A673 (cell line): ENCODE measurements at regions not wholly inside any gene's neighbourhood (a gene's known extent, or its start where the extent isn't known, plus 50 kb on each side); places are given as distances from the start of the nearest gene placed in this dataset.

Source experiments
- BruUV-seq: library from RNA; stranded (reverse); fragments of 400-500 nt; replicated peaks from 2 replicates; lab custom pipeline; 2021; lab: Mats Ljungman, UMichigan
- CTCF ChIA-PET: fragments of 300-600 bp; sonication (Branson Sonifier 250); formaldehyde crosslinking; loops from one replicate; lab custom pipeline; 2022; ENCODE audit warnings: antibody characterized with exemption; lab: Charles Lee
- POLR2A ChIA-PET: fragments of 300-600 bp; sonication (Branson Sonifier 250); formaldehyde crosslinking; loops from one replicate; lab custom pipeline; 2022; ENCODE audit warnings: antibody characterized with exemption; ENCODE audit not compliant: low non-redundant PET; lab: Charles Lee
- DNase-seq: peaks from one replicate; pipeline ENCODE4 v3.0.0-alpha.2; 2015; ENCODE audit warnings: low spot score
- H3K27ac ChIP-seq: fragments of 200-600 bp; sonication (generic); 2 replicates; pipeline ENCODE4 v1.5.1; 2016; ENCODE audit warnings: mixed run types, low read depth, mild to moderate bottlenecking, mixed read lengths, antibody characterized with exemption, low read length; ENCODE audit not compliant: poor library complexity, severe bottlenecking
- H3K27me3 ChIP-seq: fragments of 200-600 bp; sonication (generic); replicated peaks from 2 replicates; pipeline ENCODE4 v1.6.1; 2017; ENCODE audit warnings: mixed run types, low read depth, mild to moderate bottlenecking, mixed read lengths, antibody characterized with exemption, low read length; ENCODE audit not compliant: insufficient read depth, poor library complexity
- H3K36me3 ChIP-seq: fragments of 200-600 bp; sonication (generic); 2 replicates; pipeline ENCODE4 v1.6.1; 2016; ENCODE audit warnings: mixed run types, mild to moderate bottlenecking, mixed read lengths, antibody characterized with exemption, low read length; ENCODE audit not compliant: insufficient read depth, poor library complexity, severe bottlenecking
- H3K4me1 ChIP-seq: fragments of 200-600 bp; sonication (generic); 2 replicates; pipeline ENCODE4 v1.6.1; 2017; ENCODE audit warnings: mixed run types, mild to moderate bottlenecking, mixed read lengths, antibody characterized with exemption, low read length; ENCODE audit not compliant: insufficient read depth, poor library complexity, severe bottlenecking
- H3K4me3 ChIP-seq: fragments of 200-600 bp; sonication (generic); 2 replicates; pipeline ENCODE4 v1.5.1; 2016; ENCODE audit warnings: low read depth, mixed run types, mild to moderate bottlenecking, mixed read lengths, low read length; ENCODE audit not compliant: poor library complexity, severe bottlenecking
- H3K9me3 ChIP-seq: fragments of 200-600 bp; sonication (generic); 2 replicates; pipeline ENCODE4 v1.6.1; 2016; ENCODE audit warnings: mixed run types, low read depth, mild to moderate bottlenecking, mixed read lengths, antibody characterized with exemption, low read length; ENCODE audit not compliant: poor library complexity, severe bottlenecking
- CTCF ChIP-seq: fragments of 300-800, 200-600 bp; sonication (generic); conservative IDR thresholded peaks from 2 replicates; pipeline ENCODE4 v1.5.1; 2017; ENCODE audit warnings: low read depth, mild to moderate bottlenecking, antibody characterized with exemption, low read length, moderate library complexity, mixed read lengths
- EZH2 ChIP-seq: fragments of 200-600 bp; sonication (generic); IDR thresholded peaks from 2 replicates; pipeline ENCODE4 v1.6.1; 2017; ENCODE audit warnings: borderline replicate concordance, low read depth, mild to moderate bottlenecking, mixed read lengths, antibody characterized with exemption, low read length; ENCODE audit not compliant: poor library complexity, severe bottlenecking
- intact Hi-C: fragments of 100-400 bp; cut with micrococcal nuclease; formaldehyde crosslinking; loops from one replicate; pipeline ENCODE4 v1.10.0; 2022; ENCODE audit not compliant: unreplicated experiment

GRCh38 chr10:31702005-31702404 lies 226.6 kb downstream of the ARHGAP12 start:
- TF ChIP-seq EZH2, result no peak
- no peak for TF ChIP-seq CTCF
- H3K9me3 ChIP-seq, result no peaks in the 10 kb centered on the region
- intact Hi-C loops, result no loop called here
- no peak overlapping the region for H3K27ac ChIP-seq
- H3K27me3 ChIP-seq, result no peaks in the 10 kb centered on the region
- ChIA-PET CTCF (no interaction called here), POLR2A (no interaction called here)
- DNase-seq, result no peak
- no peaks in the 10 kb centered on the region for H3K36me3 ChIP-seq
- no TSS peak for BruUV-seq
- H3K4me3 ChIP-seq, result no peak overlapping the region
- H3K4me1 ChIP-seq, result peaks cover 3% of the 10 kb centered on the region

- BruUV-seq, result no TSS peak
- TF ChIP-seq CTCF, result no peak
- TF ChIP-seq EZH2, result no peak
- no peak for DNase-seq
- Histone ChIP-seq H3K4me1 (no peaks in the 10 kb centered on the region), H3K4me3 (no peak overlapping the region), H3K9me3 (no peaks in the 10 kb centered on the region), H3K27ac (no peak overlapping the region), H3K27me3 (no peaks in the 10 kb centered on the region), H3K36me3 (no peaks in the 10 kb centered on the region)
- ChIA-PET CTCF (no interaction called here), POLR2A (no interaction called here)
- intact Hi-C loops, result no loop called here
Measured at GRCh38 chr10:31701546-31701945, 227.1 kb downstream of the ARHGAP12 start.

- intact Hi-C loops, result no loop called here
- Histone ChIP-seq H3K4me3 (no peak overlapping the region), H3K27me3 (no peaks in the 10 kb centered on the region), H3K36me3 (no peaks in the 10 kb centered on the region), H3K4me1 (no peaks in the 10 kb centered on the region), H3K9me3 (no peaks in the 10 kb centered on the region), H3K27ac (no peak overlapping the region)
- no peak for DNase-seq
- no TSS peak for BruUV-seq
- ChIA-PET POLR2A (no interaction called here), CTCF (no interaction called here)
- TF ChIP-seq EZH2 (no peak), CTCF (no peak)
Measured at GRCh38 chr10:31700181-31700611, 228.4 kb downstream of the ARHGAP12 start.
